ENCODE measurements at regions not wholly inside any gene's neighbourhood (a gene's known extent, or its start where the extent isn't known, plus 50 kb on each side); places are given as distances from the start of the nearest gene placed in this dataset.

DNA sequence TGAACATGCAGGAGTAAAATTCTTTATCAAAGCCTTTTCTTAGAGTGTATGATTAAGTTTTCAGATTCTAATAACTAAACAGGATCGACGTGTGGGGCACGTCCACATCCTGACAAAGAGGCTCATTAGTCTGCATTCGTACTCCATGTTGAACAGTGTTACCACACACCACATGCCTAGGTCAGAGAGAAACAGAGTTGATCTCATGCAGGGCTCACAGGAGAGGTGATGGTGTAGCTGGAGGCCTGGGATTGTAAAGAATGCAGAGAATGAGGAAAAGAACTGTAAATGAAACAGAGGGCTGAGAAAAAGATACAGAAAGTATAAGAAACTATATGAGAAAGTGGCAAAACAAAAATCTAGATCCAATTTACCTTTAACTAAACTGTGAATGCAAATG is 632.5 kb downstream of the BCL11A start:
- Histone ChIP-seq H3K36me3 (ENCODE audit: insufficient read depth in 1 of 2, low read depth in 1 of 2) (no peaks in the 10 kb centered on the region), H3K27me3 (ENCODE audit: insufficient read depth in 3 of 3, low read length in 2 of 3) (peaks cover 0 to 4% (median 2%) of the 10 kb centered on the region in 3 donors), H3K27ac (no peak overlapping the region), H3K4me3 (no peak overlapping the region), H3K9me3 (no peaks in the 10 kb centered on the region), H3K4me1 (no peaks in the 10 kb centered on the region)
- intact Hi-C loops (cut with DNase I): no loop called here
- 67 to 78% (median 75%) methylated on average over 4 of the region's 4 CpGs for WGBS, 3 donors
- DNase-seq (no peak), ATAC-seq (no peak)
- TF ChIP-seq, protein P1, sequence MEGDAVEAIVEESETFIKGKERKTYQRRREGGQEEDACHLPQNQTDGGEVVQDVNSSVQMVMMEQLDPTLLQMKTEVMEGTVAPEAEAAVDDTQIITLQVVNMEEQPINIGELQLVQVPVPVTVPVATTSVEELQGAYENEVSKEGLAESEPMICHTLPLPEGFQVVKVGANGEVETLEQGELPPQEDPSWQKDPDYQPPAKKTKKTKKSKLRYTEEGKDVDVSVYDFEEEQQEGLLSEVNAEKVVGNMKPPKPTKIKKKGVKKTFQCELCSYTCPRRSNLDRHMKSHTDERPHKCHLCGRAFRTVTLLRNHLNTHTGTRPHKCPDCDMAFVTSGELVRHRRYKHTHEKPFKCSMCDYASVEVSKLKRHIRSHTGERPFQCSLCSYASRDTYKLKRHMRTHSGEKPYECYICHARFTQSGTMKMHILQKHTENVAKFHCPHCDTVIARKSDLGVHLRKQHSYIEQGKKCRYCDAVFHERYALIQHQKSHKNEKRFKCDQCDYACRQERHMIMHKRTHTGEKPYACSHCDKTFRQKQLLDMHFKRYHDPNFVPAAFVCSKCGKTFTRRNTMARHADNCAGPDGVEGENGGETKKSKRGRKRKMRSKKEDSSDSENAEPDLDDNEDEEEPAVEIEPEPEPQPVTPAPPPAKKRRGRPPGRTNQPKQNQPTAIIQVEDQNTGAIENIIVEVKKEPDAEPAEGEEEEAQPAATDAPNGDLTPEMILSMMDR (IDR thresholded peaks at IDR 0.05): no peak

DNA sequence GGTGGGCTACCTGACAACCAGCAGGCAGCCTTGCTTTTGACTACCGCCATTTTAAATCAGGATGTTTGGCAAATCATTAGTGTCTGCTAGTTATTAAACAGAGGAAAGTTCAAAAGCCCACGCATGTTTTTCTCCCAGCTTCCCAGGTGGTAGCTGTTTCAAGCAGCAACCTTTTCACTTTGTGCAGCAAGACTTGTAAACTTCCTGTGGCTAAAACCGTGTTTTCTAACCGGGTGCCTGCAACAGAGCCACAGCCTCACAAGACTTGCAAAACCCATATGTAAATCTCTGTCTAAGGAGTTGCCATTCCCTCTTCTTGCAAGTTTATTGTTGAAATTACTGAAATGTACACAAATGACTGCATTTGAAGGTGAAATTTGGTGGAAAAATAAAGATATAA is 633.1 kb downstream of the BCL11A start:
- 71 to 84% (median 75%) methylated on average over 4 of the region's 4 CpGs for WGBS, 3 donors
- intact Hi-C loops (cut with DNase I): no loop called here
- TF ChIP-seq, protein P1 (IDR thresholded peaks at IDR 0.05): no peak

DNA sequence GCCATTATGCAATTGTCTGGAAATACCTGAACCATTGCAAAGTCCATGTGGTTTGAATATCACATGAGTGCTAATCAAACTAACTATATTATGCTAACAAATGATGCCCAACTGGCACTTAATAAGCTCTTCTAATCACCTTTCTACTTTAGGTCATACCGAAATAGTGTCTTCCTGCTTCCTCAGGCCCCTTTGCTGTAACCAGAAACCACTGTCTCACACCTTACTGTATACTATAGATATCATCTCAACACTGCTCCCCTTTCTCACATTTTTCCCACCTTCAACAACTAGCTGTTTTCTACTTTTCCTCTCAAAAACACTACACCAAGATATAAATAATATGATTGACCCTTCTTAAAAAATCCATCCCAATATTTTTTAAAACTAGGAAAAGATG is 633.9 kb downstream of the BCL11A start:
- WGBS, 3 donors: 67 to 85% (median 76%) methylated on average over 1 of the region's 1 CpG
- no peaks in the 10 kb centered on the region for H3K36me3 ChIP-seq (ENCODE audit: insufficient read depth in 1 of 2, low read depth in 1 of 2)
- TF ChIP-seq, protein P1 (IDR thresholded peaks at IDR 0.05): no peak
- H3K4me3 ChIP-seq: no peak overlapping the region
- H3K9me3 ChIP-seq: no peaks in the 10 kb centered on the region
- no peaks in the 10 kb centered on the region for H3K4me1 ChIP-seq
- peaks cover 0 to 5% (median 4%) of the 10 kb centered on the region in 3 donors for H3K27me3 ChIP-seq (ENCODE audit: insufficient read depth in 3 of 3, low read length in 2 of 3)
- no peak for DNase-seq
- intact Hi-C loops (cut with DNase I): no loop called here
- no peak for ATAC-seq
- no peak overlapping the region for H3K27ac ChIP-seq

More for the DNA sequence above, 633.1 kb downstream of the BCL11A start:
- H3K27ac ChIP-seq: no peak overlapping the region
- ATAC-seq (no peak), DNase-seq (no peak)
- no peaks in the 10 kb centered on the region for H3K4me1 ChIP-seq
- H3K36me3 ChIP-seq (ENCODE audit: insufficient read depth in 1 of 2, low read depth in 1 of 2): no peaks in the 10 kb centered on the region
- no peak overlapping the region for H3K4me3 ChIP-seq
- H3K27me3 ChIP-seq (ENCODE audit: insufficient read depth in 3 of 3, low read length in 2 of 3): peaks cover 0 to 4% (median 3%) of the 10 kb centered on the region in 3 donors
- H3K9me3 ChIP-seq: no peaks in the 10 kb centered on the region

DNA sequence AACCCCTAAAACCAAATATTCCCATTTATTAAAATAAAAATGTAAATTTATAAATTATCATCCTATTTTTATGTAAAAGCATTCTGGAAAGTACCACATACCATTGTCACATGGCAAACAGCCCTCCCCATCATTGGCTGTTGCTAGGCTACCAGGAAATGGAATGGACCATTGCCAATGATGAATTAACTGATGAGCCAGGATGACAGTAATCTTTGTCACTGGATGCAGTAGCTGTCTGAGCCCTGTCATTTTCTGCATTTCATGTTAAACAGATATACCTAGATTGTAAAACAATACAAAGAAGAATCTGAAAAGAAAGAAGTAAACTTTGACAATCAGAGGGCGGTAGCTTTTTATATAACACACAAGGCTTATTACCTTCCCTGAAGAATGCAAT is 641.4 kb downstream of the BCL11A start:
- H3K27ac ChIP-seq: no peak overlapping the region
- intact Hi-C loops (cut with DNase I): no loop called here
- DNase-seq: no peak
- H3K4me1 ChIP-seq: no peaks in the 10 kb centered on the region
- no peak for ATAC-seq
- H3K27me3 ChIP-seq (ENCODE audit: insufficient read depth in 3 of 3, low read length in 2 of 3): peaks cover 0 to 5% (median 0%) of the 10 kb centered on the region in 3 donors
- no peaks in the 10 kb centered on the region for H3K36me3 ChIP-seq (ENCODE audit: insufficient read depth in 1 of 2, low read depth in 1 of 2)
- no peaks in the 10 kb centered on the region for H3K9me3 ChIP-seq
- 0 to 93% (median 93%) methylated on average over 1 of the region's 1 CpG for WGBS, 3 donors
- TF ChIP-seq, protein P1 (IDR thresholded peaks at IDR 0.05): no peak
- no peak overlapping the region for H3K4me3 ChIP-seq

DNA sequence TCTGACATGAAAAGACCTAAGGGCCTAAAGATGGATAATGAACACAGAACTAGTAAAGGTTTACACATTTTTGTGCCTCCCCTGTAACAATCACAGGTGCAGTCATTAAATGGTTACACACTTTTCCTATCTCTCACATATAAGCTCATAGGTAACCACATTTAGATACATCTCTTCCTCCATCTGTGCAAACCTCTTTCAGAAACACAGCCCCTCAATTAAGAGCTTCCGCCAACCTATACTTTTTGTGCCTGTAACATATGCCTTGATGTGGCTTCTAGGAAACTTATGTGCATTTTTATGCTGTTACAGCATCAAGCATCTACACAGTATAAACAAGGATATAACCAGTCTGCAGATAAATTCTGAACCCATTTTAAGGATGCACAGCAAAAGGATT is 643.3 kb downstream of the BCL11A start:
- no peaks in the 10 kb centered on the region for H3K4me1 ChIP-seq
- H3K27me3 ChIP-seq (ENCODE audit: insufficient read depth in 3 of 3, low read length in 2 of 3): peaks cover 0 to 3% (median under 1%) of the 10 kb centered on the region in 3 donors
- no peak overlapping the region for H3K27ac ChIP-seq
- intact Hi-C loops (cut with DNase I): no loop called here
- ATAC-seq (no peak), DNase-seq (no peak)
- no peak overlapping the region for H3K4me3 ChIP-seq
- no peaks in the 10 kb centered on the region for H3K36me3 ChIP-seq (ENCODE audit: insufficient read depth in 1 of 2, low read depth in 1 of 2)
- no peaks in the 10 kb centered on the region for H3K9me3 ChIP-seq
- 91 to 97% (median 96%) methylated on average over 1 of the region's 1 CpG for WGBS, 3 donors
- TF ChIP-seq, protein P1 (IDR thresholded peaks at IDR 0.05): no peak
